GM19468 (cell line): ENCODE measurements at regions not wholly inside any gene's neighbourhood (a gene's known extent, or its start where the extent isn't known, plus 50 kb on each side); places are given as distances from the start of the nearest gene placed in this dataset.
"Not testable (repeated sequence)": the region's sequence is repeated elsewhere in the genome, so short reads cannot be mapped to it uniquely, and the experiment has no call there.

Experiments
- ATAC-seq: cut with Tn5 transposase; IDR thresholded peaks from one replicate; pipeline ENCODE4 v1.9.1; 2021; ENCODE audit warnings: mild to moderate bottlenecking, moderate library complexity, moderate number of reproducible peaks; ENCODE audit not compliant: unreplicated experiment; ENCODE audit errors: extremely low read depth

DNA sequence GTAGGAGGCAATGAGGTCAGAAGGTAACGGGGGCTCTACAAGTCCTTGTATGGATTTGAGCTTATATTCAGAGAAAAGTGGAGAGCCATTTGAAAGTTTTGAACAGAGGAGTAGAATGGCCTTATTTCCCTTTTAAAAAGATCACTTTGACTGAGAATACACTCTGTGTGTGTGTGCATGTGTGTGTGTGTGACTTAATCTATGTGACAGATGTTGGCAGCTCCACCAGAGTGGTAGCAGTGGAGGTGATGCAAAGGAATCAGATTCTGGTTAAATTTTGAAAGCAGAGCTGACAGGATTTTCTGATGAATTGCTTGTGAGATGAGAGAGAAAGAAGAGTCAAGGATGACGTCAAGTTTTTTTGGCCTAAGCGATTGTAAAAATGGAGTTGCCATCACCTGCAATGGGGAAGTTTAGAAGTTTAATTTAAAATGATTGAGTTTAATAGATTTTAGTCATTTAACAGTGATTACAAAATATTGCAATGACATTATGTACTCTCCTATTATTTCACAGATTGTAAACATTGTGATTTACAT, 172.2 kb upstream of the HEY2 start:
- ATAC-seq, result no peak

DNA sequence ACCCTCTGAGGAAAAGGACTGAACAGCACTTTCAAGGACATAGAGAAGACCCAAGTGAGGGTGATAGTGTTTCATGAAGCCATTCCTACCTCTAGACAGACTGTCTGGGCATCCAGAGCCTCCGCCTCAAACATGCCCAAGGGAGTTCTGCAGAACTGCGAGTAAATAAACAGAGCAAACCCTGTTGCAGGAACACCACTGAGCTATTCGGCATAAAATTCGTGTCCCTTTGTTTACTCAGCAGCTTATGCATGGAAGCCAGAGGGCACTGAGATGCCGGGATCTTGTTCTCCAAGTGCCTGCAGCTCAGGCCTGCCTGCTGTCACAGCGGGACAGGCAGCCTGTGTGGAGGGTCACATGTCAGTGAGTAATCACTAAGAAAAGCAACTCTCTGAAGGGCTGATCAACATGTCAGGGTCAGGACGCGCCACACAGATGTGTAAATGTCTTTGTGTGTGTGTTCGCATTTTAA, 164.9 kb upstream of the HEY2 start:
- no peak for ATAC-seq

DNA sequence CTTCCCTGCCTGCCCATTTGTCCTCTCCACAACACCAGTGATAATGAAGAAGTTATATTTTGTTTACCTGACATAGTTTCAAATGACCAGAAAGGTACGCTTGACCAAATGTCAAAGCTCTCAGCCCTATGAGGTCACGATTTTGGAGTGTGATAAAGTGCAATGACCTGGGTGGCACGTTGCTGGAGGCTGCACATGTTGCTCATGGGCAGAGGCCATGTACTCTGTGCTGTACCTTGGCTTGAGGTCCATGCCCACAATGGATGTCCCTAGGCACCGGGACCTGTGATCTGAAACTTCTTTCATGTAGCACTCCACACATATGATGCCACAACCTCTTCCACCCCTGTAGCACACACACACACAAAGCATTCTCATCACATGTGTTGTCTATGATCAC, 164.0 kb upstream of the HEY2 start:
- no peak for ATAC-seq

DNA sequence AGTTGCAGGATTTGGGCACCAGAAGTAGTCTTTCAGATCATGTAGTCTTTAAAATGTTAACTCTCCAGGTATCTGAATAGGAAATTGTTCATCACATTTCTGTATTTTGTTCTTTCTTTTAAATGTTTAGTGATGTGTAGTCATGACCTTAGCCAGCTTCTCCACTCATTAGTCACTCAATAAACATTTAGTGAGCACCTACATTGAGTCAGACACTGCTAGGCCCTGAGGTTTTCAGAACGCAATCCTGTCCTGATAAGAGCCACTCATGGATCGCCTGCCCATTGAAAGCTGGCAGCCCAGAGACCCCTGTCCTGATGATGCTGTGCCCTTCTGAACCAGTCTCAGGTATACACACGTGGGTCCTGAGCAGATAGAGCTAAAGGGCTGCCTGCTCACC, 163.4 kb upstream of the HEY2 start:
- ATAC-seq, result no peak

DNA sequence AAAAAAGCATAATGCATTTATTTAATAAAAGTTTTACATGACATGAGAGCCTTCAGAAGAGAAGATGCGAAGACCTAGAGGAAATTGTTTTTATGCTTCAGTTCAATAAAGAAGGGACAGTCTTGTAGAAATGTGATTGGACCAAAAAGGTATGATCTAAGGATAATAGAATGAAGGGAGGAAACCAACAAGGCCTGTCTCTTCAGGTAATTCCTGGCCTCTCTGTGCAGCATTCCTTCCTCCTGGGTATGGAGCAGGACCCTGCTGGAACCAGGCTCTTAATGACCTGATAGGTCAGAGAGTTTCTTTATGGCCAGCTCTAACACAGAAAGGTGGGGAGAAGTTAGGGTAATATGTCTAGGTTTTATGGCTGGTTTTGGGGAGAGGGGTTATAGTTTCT, 162.8 kb upstream of the HEY2 start:
- ATAC-seq, result no peak

DNA sequence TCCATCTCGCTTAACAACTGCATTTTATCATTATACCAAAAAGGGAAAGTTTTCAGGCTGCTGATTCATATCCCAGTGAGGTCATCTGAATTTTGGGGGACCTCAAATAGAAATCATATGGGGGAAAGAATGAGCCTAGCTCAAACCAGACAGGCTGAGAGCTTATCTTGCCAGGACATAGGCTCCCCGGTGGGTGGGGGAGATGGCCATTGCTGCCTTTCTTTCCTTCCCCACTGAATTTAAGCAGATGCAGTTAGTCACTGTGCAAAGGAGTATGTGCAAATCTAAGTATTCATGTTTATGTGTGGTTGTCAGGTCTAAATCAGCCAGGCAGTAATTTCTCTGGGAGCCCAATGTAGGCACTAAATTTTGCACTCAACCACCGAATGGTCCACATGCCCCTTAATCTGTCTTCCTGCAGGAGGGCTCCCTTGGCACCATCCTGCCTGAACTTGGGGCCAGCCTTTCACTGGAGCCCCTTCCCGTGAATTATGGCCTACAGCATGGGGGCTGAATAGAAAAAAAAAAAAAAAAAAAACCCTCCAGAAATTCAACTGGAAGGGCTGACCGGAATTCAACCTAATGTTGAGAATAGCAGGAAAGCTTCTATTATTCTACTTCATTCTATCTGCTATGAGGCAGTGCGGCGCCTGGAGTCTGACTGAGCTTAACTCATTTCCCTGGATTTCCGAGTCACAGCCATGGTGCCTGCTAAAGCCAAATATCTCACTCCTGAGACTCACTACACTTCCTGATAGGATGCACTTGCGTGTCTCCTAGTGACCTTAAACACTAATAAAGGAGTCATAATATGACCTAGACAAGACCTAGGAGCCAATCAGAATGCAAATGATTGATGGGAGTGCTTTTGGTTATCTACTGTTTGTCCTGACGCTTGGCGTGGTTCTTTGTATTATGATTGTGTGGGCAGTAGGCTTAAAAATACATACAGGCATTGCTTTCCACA, 161.5 kb upstream of the HEY2 start:
- no peak for ATAC-seq

DNA sequence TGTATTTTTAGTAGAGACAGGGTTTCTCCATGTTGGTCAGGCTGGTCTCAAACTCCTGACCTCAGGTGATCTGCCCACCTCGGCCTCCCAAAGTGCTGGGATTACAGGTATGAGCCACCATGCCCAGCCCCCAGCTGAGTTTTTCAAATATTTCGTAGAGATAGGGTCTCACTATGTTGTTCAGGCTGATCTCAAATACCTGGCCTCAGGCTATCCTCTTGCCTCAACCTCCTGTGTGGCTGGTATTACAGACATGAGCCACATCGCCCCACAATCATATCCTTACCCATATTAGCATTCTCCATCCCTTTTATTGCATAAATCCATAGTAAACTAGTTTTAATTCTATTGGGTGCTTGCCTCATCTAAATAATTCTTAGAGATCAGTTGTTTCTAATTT, 157.6 kb upstream of the HEY2 start:
- ATAC-seq, result not testable (repeated sequence)

DNA sequence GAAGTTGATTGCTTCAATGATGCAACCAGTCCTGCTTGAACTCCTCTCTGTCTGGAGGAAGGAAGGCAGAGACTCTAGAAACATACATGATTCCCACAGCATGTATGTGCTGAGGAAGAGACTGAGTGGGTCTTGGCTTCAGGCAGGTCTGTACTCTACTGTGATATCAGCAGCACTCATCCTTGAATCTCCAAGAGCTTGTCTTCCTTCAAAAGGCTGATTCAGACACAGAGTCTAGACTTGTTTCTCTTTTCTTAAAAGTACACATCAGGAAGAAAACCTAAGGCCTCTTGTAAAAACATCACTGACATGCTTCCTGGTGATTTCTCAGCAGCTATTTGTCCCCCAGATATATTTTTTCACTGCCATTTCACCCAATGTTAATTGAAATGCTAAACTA, 155.7 kb upstream of the HEY2 start:
- ATAC-seq, result no peak

DNA sequence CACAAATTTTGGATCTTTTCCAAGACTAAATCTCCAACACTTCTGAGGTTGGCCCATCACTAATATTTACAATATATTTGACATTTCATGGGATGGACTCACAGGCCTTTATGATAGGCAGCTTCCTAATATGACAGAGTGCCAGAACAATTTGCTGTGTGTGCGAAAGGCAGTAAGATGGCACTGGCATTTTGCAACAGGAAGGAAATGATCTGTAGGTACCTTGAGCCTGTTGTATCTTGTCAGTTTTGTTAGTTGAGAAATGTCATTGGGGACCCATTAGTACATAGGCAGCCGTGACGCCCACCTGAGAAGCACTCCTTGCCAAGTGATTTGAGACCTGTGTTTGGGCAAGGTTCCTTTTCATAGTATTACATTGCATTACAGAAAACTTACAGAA, 153.4 kb upstream of the HEY2 start:
- no peak for ATAC-seq

DNA sequence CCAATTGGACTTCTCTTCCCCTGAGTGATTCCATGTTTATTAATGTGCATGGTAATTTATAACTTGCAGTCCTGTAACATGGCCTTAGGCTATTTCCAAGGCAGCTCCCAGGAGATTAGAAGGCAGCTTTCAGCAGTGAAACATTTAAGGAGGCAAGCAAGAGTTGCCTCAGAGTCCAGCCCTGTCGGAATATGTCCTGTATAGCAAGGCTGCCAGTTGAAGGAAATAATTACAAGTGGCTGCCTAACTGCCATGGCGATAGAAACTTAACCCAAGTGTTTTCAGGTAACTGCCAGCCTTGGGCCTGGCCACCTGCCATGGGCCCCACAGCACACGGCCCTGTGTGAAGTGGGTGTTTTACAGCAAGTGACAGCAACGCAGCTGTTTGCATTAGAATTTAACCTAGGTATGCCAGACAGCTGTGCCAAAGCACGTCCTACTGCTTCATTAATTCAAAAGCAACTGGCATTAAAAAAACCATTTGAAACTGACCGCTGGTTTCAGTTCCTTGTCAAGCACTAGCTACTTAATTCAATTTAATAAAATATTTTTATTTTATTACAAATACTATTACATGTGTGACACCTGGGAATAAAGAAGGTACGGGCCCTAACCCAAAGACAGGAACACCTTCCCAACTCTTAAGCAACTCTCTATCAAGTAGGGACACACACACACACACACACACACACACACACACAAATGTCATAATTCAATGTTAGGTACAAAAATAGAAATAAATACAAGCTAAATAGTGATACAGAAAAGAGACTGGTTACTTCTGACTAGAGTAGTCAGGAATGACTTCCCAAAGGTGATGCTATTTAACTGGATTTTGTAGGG, 151.8 kb upstream of the HEY2 start:
- ATAC-seq, result peak; percentile 84

DNA sequence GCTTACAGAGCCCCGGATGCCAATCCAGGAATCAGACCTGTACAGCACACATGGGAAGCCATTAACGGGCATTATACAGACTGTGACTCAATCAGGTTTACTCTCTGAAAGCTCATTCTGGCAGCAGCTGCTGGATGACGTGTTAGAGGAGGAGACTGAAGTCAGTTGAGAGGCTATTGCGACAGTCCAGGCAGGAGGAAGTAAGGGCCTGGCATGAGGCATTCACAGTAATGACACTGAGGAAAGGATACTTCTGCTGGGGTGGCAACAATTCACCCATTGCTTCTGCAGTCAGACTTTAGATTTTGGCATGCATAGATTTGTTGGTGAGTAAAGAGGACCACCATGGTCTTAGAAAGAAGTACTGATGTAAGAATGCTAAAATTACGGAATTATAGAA, 151.0 kb upstream of the HEY2 start:
- no peak for ATAC-seq

DNA sequence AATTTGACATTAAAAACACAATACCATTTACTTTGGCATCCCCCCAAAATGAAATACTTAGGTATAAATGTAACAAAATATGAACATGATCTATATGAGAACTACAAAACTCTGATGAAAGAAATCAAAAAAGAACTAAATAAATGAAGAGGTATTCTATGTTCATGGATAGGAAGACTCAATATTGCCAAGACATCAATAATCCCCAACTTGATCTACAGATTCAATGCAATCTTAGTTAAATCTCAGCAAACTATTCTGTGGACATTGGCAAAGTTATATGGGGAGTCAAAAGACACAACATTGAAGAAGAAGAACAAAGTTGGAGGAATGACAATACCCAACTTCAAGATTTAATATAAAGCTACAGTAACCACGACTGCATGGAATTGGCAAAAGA, 145.2 kb upstream of the HEY2 start:
- ATAC-seq, result no peak

DNA sequence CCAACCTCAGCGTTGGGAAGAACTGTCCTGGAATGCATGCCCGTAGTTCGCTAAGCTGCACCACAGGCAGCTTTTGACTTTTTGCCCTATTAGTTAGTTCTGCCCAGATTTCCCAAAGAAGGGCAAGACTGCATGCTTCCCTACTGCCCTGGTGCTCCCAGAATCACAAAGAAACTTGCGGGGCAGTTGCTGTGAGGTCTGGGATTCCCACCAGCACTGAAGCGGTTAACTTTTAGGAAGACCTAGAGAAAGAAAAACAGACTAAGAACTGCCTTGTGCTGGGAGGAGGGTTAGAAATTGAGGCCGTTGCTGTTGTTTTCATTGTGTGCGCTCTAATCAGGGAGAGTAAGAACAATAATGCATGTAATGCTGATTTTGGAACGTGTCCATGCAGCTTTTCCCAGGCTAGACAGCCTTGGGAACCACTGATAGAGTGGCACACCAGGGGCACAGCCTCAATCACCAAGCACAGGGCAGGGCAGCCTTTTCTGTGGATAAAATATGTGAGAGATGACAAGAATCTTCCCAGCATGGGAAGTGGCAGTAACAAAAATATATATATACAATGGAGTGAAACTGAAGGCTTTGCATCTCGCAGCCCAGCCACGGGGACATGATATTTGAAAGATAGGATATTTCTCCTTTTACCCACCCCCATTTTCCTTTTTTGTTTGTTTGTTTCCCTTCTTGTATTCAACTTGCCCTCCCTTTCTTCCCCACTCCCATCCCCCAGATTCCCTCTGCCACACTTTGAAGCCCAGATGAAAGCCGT, 137.7 kb upstream of the HEY2 start:
- ATAC-seq, result no peak

DNA sequence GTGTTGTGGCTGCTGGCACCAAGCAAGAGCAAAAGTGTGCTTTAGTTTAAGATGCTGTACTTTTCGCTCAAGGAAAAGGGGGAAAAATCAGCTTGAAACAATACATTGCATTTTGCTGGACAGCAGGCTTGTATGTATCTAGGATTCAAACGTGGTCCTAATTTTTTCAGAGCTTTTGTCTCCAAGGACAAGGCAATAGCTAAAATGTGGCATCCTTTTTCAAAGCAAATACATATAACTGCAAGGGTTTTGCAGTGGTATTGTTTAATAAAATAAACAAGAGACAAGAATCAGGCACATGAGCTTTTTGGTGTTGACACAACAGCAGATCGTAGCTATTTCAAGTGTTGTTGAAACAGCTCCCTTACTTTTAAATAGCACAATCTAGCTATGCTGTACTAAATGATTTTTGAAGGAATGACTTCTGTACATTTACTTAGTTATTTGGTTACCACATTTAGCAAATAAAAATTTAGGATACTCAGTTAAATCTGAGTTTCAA, 137.0 kb upstream of the HEY2 start:
- no peak for ATAC-seq

DNA sequence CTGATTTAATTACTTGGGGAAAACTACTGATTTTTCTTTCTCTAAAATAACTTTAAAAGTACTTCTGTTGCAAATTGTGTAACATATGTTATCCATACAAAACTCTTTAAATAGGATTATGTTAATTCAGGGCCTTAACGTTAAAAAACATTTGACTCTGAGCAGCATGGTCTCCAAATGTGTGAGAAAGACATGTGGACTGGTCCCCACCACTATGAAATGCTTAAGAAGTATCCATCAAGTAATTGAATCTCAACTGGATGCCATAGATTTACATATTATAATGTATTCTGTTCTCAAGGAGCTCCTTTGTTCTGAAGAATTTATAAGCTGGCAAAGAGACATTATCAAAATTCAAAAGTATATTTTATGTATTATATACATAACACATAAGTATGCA, 130.8 kb upstream of the HEY2 start:
- no peak for ATAC-seq

DNA sequence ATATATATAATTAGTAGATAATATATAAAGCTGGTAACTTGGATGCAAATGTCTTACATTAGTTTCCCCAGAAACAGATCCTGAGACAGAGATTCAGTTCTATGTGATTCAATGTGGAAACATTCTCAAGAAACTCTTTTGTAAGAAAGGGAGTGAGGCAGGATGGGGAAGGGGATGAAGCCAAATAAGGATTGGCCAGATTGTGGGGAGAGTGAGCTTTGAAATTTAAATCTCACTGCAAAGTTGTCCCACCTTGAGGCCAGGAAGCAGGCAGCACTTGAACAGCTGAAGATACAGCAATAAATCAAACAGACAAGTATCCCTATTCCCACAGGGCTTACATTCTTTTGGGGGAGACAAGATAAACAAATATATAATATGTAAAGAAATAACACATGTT, 126.3 kb upstream of the HEY2 start:
- ATAC-seq, result no peak

DNA sequence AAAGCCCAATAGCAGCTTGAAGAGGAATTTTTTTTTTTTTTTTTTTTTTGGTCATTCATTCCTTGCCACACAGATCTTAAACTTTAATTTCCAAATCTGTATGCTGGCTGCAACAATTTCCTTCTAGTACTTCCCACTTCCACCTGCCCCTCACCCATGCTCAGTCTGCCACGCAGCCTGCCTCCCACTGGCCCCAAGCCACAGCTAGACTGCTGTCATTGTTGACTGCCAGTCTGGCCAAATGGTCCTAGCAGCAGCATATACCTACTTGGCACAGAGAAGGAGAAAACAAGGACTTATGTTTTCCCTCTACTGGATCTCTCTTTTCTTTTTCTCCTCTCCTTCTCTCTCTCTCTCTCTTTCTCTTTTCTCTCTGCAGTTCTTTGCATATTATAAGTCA, 118.3 kb upstream of the HEY2 start:
- no peak for ATAC-seq

DNA sequence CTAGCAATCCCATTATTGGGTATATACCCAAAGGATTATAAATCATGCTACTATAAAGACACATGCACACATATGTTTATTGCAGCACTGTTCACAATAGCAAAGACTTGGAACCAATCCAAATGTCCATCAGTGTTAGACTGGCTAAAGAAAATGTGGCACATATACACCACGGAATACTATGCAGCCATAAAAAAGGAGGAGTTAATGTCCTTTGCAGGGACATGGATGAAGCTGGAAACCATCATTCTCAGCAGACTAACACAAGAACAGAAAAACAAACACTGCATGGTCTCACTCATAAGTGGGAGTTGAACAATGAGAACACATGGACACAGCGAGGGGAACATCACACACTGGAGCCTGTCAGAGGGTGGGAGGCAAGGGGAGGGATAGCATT, 113.4 kb upstream of the HEY2 start:
- ATAC-seq, result not testable (repeated sequence)

DNA sequence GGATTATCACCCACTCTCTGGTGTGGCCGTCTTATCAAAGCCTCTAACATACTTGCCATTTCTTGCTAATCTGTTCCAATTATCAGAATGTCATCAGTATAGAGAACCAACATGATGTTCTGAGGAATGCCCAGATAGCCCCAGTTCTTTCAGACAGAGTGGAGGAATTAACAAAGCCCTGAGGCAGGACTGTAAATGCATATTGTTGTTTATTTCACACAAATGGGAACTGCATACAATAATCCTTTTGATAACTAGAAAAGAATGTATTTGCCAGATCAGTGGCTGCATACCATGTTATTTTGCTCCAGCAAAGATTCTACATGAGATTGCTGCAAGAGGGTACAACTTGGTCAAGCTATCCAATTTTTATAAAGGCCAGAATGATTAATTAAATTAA, 112.8 kb upstream of the HEY2 start:
- no peak for ATAC-seq

DNA sequence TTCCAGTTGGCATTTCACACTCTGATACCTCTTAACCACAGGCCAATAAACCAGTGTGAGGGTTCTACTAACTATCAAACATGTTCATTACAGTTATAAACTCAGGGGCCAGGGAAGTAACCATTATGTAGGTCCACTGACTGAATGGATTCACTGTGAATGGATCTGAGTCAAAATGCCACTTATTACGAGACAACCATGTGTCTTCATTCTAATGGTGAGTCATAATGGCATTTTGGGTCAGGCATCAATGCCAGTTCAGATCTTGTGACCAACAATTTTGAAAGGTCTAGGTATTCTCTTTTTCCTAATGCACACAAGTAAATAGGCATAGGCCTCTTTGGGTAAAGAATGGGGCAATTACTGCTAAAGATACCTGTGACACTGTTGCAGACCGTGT, 112.2 kb upstream of the HEY2 start:
- peak; percentile 42 for ATAC-seq
